GM12873 (cell line): ENCODE measurements at regions not wholly inside any gene's neighbourhood (a gene's known extent, or its start where the extent isn't known, plus 50 kb on each side); places are given as distances from the start of the nearest gene placed in this dataset.

Experiments used
- TF ChIP-seq, protein P1 (sequence below): IDR thresholded peaks from 2 replicates; pipeline ENCODE4 v1.5.1; 2012; ENCODE audit warnings: low read depth, mild to moderate bottlenecking, moderate library complexity, low read length, control low read depth; ENCODE audit not compliant: insufficient read depth; ENCODE audit errors: missing control alignments

DNA sequence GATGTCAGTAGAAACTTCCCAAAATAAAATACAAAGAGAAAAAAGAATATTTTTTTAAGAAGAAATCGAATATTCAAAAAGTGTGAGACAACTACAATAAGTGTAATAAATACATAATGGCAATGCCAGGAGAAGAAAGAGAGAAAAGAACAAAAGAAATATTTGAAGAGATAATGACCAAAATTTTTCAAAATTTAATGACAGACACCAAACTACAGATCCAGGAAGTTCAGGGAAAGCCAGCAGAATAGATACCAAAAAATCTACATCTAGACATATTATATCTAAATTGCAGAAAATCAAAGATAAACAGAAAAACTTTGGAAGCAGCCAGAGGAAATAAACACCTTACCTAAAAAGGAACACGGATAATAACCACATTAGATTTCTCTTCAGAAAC is 66.8 kb upstream of the CDK1 start:
- TF ChIP-seq, protein P1, sequence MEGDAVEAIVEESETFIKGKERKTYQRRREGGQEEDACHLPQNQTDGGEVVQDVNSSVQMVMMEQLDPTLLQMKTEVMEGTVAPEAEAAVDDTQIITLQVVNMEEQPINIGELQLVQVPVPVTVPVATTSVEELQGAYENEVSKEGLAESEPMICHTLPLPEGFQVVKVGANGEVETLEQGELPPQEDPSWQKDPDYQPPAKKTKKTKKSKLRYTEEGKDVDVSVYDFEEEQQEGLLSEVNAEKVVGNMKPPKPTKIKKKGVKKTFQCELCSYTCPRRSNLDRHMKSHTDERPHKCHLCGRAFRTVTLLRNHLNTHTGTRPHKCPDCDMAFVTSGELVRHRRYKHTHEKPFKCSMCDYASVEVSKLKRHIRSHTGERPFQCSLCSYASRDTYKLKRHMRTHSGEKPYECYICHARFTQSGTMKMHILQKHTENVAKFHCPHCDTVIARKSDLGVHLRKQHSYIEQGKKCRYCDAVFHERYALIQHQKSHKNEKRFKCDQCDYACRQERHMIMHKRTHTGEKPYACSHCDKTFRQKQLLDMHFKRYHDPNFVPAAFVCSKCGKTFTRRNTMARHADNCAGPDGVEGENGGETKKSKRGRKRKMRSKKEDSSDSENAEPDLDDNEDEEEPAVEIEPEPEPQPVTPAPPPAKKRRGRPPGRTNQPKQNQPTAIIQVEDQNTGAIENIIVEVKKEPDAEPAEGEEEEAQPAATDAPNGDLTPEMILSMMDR: no peak

DNA sequence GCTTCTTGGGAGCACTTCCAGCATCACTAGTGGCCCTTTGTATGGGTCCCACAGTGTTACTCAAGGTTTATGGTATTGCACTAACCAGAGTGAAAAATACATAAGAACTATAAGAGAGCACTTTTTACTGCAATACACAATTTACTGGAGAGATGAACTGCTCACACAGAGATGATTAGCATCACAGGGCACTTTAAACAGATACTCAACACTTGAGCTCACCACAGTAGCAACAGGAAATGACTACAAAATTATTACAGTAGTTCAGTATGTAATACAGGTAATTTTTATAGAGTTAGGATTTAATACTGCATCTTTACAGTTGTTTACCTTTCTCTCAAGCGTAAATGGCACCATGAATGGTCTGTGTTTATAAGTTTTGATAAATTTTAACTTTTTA is 68.2 kb upstream of the CDK1 start:
- TF ChIP-seq, protein P1: no peak

DNA sequence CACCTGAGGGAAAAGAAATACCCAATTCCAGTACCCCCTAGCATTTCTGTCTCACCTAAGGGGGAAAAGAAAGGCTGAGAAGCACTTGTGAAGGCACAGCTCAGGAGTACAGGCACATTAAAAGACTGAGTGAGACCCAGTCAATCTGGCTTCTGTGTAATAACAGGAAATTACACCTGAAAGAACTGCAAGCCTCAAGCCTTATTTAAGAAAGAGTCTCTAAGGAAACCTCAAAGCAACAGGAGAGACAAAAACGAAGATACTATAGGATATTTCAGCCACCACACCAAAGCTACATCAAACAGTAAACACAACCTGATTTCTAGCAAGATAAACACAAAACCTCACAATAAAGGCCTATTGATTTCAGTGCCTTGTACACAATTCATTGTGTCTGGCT is 69.6 kb upstream of the CDK1 start:
- TF ChIP-seq, protein P1: no peak

DNA sequence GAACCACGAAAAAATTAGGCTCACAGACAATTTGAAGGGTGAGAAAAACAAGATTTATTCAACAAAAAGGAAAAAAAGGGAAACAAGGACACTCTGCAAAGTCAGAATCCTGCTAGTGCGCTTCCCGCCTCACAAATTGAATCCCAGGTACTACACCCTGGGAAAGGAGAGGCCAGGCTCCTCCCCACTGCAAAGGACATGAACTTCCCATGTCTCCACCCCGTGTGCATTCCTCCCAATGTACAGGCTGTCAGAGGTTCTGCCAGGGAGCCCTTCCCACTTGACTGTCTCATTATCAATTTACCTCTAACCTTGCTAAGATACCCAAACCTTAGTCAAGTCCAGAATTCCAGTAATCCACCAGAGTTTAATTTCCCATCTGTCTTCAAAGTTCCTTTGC is 70.4 kb upstream of the CDK1 start:
- TF ChIP-seq, protein P1: no peak

DNA sequence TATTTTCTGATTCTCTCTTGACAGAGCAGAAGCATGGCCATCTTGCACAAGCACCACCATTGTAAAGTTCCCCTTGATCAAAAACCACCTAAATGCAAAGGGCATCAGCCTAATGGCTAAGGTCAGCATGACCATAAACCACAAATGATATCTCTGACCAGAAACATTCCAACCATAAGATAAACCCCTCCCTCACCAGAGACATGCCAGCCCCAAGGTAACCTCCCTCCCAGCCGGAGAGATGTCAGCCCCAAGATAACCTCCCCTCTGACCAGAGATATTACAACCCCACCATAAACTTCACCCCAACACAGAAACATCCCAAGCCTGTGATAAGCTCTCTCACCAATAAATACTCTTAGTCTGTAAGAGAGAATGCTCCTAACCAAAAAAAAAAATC is 72.1 kb upstream of the CDK1 start:
- TF ChIP-seq, protein P1: no peak

DNA sequence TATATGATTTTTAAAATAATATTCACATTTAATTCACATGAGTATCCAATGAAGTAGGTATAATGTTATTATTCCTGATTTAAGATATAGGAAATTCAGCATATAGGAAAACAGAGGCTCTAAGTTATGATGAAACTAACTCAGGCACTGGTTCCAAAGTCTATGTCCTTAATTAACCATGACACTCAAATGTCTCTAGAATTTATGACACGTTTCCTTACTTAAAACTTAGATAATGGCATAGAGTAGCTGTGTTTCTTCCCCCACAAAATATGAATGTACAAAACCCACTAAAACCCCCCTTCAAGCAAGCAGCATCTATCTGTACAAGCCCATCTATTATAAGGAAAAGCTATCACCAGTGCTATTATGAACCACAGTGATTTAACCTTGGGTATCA is 72.9 kb upstream of the CDK1 start:
- TF ChIP-seq, protein P1: no peak

DNA sequence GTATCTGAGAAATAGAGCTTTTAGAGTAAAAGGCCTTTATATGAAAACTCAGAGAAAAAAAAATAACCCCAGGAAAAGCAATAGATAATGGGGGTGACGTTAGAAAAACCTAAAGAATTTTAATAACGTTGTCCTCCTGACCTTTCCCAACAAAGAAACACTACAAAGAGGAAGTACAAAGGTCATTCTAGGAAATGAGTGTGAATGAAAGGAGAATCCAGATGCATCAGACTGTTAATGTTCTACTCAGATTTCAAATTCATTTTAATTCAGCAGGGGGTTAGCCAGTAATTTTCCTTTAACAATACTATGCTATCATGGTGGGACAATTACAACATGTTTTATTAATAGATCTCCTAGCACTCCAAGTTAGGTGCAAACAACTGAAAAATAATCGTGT is 73.8 kb upstream of the CDK1 start:
- TF ChIP-seq, protein P1: no peak
